ENCODE measurements at regions not wholly inside any gene's neighbourhood (a gene's known extent, or its start where the extent isn't known, plus 50 kb on each side); places are given as distances from the start of the nearest gene placed in this dataset.
"Not testable (repeated sequence)": the region's sequence is repeated elsewhere in the genome, so short reads cannot be mapped to it uniquely, and the experiment has no call there.

DNA sequence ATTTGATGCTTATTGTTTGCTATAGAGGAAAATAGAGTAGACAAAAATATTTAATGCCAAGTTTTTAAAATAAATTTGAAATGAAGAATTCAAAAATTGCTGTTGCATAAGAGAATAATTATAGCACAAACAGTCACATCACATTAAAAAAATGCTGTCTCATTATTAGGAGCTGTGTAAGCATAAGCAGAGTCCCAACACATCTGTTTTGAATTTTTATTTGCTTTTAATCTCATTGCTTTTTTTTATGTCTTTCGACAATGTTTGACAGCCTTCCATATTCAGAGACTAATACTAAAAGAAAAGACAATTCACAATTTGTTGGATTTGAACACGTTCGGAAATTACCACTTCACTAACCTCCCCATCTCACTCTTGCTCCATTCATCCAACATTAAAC is 143.5 kb downstream of the TFPI2 start:
- DNase-seq (ENCODE audit: low read depth): no peak

- no peak for DNase-seq (ENCODE audit: low read depth)
Observed at GRCh38 chr7:93739424-93739823, 151.1 kb downstream of the TFPI2 start.

DNA sequence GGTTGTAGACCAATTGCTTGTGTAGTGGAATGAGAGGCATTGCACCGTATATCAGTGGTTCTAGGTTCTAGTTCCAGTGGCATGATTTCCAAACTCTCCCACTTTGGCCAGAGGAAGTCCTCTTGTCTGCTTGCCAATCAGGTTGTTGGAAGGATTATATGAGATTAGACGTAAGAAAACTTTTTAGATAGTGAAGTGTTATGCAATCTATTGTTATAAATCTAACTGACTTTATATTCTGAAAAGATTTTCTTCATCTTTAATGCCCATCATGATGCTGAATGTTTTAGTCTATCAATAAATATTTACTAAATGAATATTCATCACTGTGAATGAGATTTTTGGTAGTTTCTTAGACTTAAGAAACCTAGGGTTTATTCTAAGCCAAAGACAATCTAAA is 152.6 kb downstream of the TFPI2 start:
- DNase-seq (ENCODE audit: low read depth): no peak

- no peak for DNase-seq (ENCODE audit: low read depth)
Observed at GRCh38 chr7:93736668-93737369, 153.7 kb downstream of the TFPI2 start.

GRCh38 chr7:93728292-93728691 is 153.8 kb upstream of the CALCR start:
- DNase-seq (ENCODE audit: low read depth): no peak

GRCh38 chr7:93725954-93726353 is 151.4 kb upstream of the CALCR start:
- no peak for DNase-seq (ENCODE audit: low read depth)

GRCh38 chr7:93723424-93724124 is 149.1 kb upstream of the CALCR start:
- DNase-seq (ENCODE audit: low read depth): no peak

- DNase-seq (ENCODE audit: low read depth): peak; percentile 72
Observed at GRCh38 chr7:93720106-93720505, 145.6 kb upstream of the CALCR start.

GRCh38 chr7:93719546-93719945 is 145.0 kb upstream of the CALCR start:
- DNase-seq (ENCODE audit: low read depth): peak; percentile 97

DNA sequence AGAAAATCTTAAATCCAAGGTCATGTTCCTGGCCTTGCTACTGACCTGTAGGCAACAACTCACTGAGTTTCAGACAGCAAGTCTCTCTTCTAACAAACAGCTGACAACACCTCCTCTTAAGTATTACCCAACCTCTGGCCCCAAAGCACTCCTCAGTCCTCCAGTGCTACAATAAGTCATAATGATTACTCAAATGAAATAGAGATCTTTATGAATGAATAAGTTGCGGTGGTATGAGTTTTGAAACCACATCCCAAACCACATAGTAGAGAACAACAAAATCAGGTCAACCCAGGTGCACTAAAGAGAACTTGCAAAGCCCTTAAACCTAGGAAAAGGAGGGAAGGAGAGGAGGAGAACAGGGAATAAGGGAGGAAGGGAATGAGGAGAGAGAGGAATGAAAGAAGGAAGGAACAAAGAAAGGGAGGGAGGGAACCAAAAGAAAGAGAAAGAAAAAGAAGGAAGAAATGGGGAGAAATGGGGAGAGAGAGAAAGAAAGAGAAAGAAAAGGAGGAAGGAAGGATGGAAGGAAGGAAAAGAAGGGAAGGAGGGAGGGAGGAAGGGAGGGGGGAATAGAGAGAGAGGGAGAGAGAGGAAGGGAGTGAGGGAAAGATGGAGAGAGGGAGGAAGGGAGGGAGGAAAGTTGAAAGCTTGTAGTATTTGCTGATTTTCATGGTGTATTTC is 142.8 kb upstream of the CALCR start:
- peak; percentile 29 for DNase-seq (ENCODE audit: low read depth)

- peak; percentile 75 for DNase-seq (ENCODE audit: low read depth)
Observed at GRCh38 chr7:93715234-93715633, 140.7 kb upstream of the CALCR start.

- no peak for DNase-seq (ENCODE audit: low read depth)
Observed at GRCh38 chr7:93711926-93712325, 137.4 kb upstream of the CALCR start.

- DNase-seq (ENCODE audit: low read depth): not testable (repeated sequence)
Observed at GRCh38 chr7:93708255-93708654, 133.7 kb upstream of the CALCR start.

GRCh38 chr7:93707249-93707648 is 132.7 kb upstream of the CALCR start:
- DNase-seq (ENCODE audit: low read depth): no peak

GRCh38 chr7:93706162-93706561 is 131.6 kb upstream of the CALCR start:
- not testable (repeated sequence) for DNase-seq (ENCODE audit: low read depth)

- DNase-seq (ENCODE audit: low read depth): no peak
Observed at GRCh38 chr7:93704217-93704616, 129.7 kb upstream of the CALCR start.

- DNase-seq (ENCODE audit: low read depth): no peak
Observed at GRCh38 chr7:93697901-93698300, 123.4 kb upstream of the CALCR start.

GRCh38 chr7:93693796-93694195 is 119.3 kb upstream of the CALCR start:
- no peak for DNase-seq (ENCODE audit: low read depth)

DNA sequence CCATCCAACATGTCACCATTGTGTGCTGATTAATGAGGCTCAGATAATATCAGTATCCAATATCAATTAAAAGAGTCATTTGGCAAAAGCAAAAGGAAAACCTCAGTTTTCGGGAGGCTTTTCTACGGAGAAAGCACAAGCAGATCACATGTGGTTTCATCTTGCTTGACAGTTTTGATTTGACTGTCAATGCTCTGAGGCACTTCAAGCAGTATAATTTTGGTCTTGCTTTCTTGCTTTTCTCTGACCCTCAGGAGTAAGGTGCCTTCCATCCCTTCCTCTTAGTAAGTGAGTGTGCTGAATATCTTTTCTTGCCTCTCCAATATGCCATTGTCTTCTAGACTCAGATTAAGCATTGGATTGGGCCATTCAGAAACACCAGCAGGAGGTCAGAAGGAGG is 115.5 kb upstream of the CALCR start:
- no peak for DNase-seq (ENCODE audit: low read depth)

GRCh38 chr7:93678185-93678584 is 103.7 kb upstream of the CALCR start:
- DNase-seq (ENCODE audit: low read depth): no peak

DNA sequence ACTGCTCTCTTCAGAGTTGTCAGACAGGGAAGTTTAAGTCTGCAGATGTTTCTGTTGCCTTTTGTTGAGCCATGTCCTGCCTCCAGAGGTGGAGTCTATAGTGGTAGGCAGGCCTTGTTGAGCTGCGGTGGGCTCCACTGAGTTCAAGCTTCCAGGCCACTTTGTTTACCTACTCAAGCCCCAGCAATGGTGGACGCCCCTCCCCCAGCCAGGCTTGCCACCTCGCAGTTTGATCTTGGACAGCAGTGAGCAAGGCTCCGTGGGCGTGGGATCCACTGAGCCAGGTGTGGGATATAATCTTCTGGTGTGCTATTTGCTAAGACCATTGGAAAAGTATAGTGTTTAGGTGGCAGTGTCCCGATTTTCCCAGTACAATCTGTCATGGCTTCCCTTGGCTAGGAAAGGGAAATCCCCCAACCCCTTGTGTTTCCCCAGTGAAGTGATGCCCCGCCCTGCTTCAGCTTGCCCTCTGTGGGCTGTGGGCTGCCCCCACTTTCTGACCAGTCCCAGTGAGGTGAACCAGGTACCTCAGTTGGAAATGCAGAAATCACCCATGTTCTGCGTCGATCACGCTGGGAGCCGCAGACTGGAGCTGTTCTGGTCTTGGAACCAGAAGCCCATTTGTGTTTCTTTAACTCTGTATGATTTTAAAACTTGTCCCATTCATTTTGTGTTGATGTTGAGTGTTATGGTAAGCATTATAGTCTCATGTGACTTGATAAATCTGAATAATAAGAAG is 89.2 kb upstream of the CALCR start:
- no peak for DNase-seq (ENCODE audit: low read depth)

DNA sequence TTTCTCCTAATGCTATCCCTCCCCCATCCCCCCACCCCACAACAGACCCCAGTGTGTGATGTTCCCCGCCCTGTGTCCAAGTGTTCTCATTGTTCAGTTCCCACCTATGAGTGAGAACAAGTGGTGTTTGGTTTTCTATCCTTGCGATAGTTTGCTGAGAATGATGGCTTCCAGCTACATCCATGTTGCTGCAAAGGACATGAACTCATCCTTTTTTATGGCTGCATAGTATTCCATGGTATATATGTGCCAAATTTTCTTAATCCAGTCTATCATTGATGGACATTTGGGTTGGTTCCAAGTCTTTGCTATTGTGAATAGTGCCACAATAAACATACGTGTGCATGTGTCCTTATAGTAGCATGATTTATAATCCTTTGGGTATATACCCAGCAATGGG is 83.6 kb upstream of the CALCR start:
- DNase-seq (ENCODE audit: low read depth): not testable (repeated sequence)
